ENCODE measurements at regions not wholly inside any gene's neighbourhood (a gene's known extent, or its start where the extent isn't known, plus 50 kb on each side); places are given as distances from the start of the nearest gene placed in this dataset.

GRCh38 chr2:173792166-173792565 is 173.0 kb downstream of the SP3 start:
- H3K36me3 Mint-ChIP-seq = no peaks in the 10 kb centered on the region
- no peak overlapping the region for H3K4me3 Mint-ChIP-seq
- H3K27me3 Mint-ChIP-seq (ENCODE audit: low read depth) = no peaks in the 10 kb centered on the region
- CTCF ChIA-PET = no interaction called here
- TF ChIP-seq, protein P1, sequence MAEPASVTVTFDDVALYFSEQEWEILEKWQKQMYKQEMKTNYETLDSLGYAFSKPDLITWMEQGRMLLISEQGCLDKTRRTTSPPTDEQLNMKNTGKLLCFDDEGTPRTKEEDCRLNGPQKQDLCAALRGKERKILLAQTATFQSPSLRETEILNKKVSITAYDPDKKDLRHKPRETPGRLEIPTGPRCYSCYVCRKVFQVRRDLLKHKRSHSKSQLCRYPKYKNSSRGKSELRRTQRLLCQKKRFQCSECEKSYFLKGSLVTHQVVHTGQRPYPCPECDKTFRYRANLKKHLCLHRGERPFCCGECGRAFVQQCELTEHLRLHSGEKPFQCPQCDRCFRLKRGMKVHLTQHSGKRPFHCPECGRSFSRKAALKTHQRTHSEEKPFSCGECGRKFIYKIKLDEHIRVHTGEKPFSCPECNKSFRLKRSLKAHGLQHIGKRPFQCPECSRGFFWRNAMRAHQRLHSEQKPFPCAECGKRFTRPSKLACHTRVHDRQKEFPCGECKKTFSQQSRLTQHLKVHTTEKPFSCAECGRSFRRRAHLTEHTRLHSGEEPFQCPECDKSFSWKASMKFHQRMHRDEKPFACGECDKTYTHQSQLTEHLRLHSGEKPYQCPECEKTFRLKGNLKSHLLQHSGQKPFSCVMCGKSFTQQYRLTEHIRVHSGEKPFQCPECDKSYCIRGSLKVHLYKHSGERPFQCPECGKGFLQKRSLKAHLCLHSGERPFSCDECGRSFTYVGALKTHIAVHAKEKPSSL (CRISPR knock-in tag; conservative IDR thresholded peaks at IDR 0.05) = no peak
- no peak for TF ChIP-seq RORB (CRISPR knock-in tag; IDR thresholded peaks at IDR 0.05)
- no peak for TF ChIP-seq SMAD3 (CRISPR knock-in tag; IDR thresholded peaks at IDR 0.05; ENCODE audit: borderline replicate concordance)
- no peak for TF ChIP-seq ETV6 (CRISPR knock-in tag; IDR thresholded peaks at IDR 0.05)
- no peak for TF ChIP-seq NR1H2 (CRISPR knock-in tag; IDR thresholded peaks at IDR 0.05)
- TF ChIP-seq, protein P2, sequence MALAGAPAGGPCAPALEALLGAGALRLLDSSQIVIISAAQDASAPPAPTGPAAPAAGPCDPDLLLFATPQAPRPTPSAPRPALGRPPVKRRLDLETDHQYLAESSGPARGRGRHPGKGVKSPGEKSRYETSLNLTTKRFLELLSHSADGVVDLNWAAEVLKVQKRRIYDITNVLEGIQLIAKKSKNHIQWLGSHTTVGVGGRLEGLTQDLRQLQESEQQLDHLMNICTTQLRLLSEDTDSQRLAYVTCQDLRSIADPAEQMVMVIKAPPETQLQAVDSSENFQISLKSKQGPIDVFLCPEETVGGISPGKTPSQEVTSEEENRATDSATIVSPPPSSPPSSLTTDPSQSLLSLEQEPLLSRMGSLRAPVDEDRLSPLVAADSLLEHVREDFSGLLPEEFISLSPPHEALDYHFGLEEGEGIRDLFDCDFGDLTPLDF (CRISPR knock-in tag; IDR thresholded peaks at IDR 0.05) = no peak
- TF ChIP-seq SMAD4 (CRISPR knock-in tag; IDR thresholded peaks at IDR 0.05) = no peak
- TF ChIP-seq SP1 (CRISPR knock-in tag; conservative IDR thresholded peaks at IDR 0.05) = no peak
- TF ChIP-seq NFATC4 (CRISPR knock-in tag; IDR thresholded peaks at IDR 0.05) = no peak
- TF ChIP-seq ZNF263 (CRISPR knock-in tag; IDR thresholded peaks at IDR 0.05; ENCODE audit: low read depth) = no peak
- peak; percentile 27 for DNase-seq (ENCODE audit: low spot score)
- H3K9me3 Mint-ChIP-seq = no peaks in the 10 kb centered on the region
- ATAC-seq = peak; percentile 74
- H3K4me1 Mint-ChIP-seq = peaks cover 46% of the 10 kb centered on the region
- H3K27ac Mint-ChIP-seq = no peak overlapping the region
- POLR2A ChIA-PET = no interaction called here

DNA sequence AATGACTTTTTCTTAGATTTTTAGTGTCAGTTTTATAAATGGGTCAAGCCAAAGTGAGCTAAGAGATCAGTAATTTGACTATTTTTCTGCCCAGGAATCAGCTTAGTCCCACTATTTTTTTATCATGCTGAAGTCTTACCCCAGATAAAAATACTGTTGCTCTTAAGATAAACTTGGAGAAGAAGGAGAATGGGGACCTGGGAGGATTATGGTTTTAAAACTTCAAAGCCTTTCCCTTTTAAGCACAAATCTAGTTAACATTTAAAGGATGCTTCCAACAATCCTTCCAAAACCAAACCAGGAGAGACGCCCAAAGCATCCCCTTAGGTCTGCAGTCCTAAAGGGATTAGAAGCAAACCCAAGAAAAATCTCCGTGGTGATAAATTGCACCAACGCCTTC is 172.4 kb downstream of the SP3 start:
- Mint-ChIP-seq H3K4me1 (peaks cover 51% of the 10 kb centered on the region), H3K9me3 (no peaks in the 10 kb centered on the region), H3K27me3 (ENCODE audit: low read depth) (no peaks in the 10 kb centered on the region), H3K36me3 (no peaks in the 10 kb centered on the region), H3K4me3 (no peak overlapping the region), H3K27ac (no peak overlapping the region)
- ATAC-seq (no peak), DNase-seq (ENCODE audit: low spot score) (no peak)
- ChIA-PET CTCF (no interaction called here), POLR2A (no interaction called here)
- TF ChIP-seq TCF7 (CRISPR knock-in tag; IDR thresholded peaks at IDR 0.05; ENCODE audit: low read depth) = no peak
- no peak for TF ChIP-seq ZNF423 (CRISPR knock-in tag; IDR thresholded peaks at IDR 0.05)
- TF ChIP-seq ETV6 (CRISPR knock-in tag; IDR thresholded peaks at IDR 0.05) = no peak
- TF ChIP-seq ZBTB43 (CRISPR knock-in tag; IDR thresholded peaks at IDR 0.05) = no peak
- no peak for TF ChIP-seq AFF4 (CRISPR knock-in tag; IDR thresholded peaks at IDR 0.05; ENCODE audit: borderline replicate concordance)
- no peak for TF ChIP-seq ZNF317 (CRISPR knock-in tag; IDR thresholded peaks at IDR 0.05; ENCODE audit: borderline replicate concordance, low read depth)
- TF ChIP-seq FOXJ3 (CRISPR knock-in tag; IDR thresholded peaks at IDR 0.05; ENCODE audit: borderline replicate concordance) = no peak
- TF ChIP-seq ATF6 (CRISPR knock-in tag; IDR thresholded peaks at IDR 0.05) = no peak
- TF ChIP-seq ESRRA (CRISPR knock-in tag; IDR thresholded peaks at IDR 0.05; ENCODE audit: borderline replicate concordance) = no peak
- no peak for TF ChIP-seq ZNF416 (CRISPR knock-in tag; IDR thresholded peaks at IDR 0.05)
- TF ChIP-seq ZNF121 (CRISPR knock-in tag; IDR thresholded peaks at IDR 0.05) = no peak
- TF ChIP-seq ZMAT4 (CRISPR knock-in tag; IDR thresholded peaks at IDR 0.05) = no peak
- no peak for TF ChIP-seq RORB (CRISPR knock-in tag; IDR thresholded peaks at IDR 0.05)
- TF ChIP-seq PRDM15 (CRISPR knock-in tag; IDR thresholded peaks at IDR 0.05) = no peak

Data from WTC11 (cell line).